Endothelial cell (in vitro differentiated cells): ENCODE measurements at regions not wholly inside any gene's neighbourhood (a gene's known extent, or its start where the extent isn't known, plus 50 kb on each side); places are given as distances from the start of the nearest gene placed in this dataset.
A peak's percentile ranks its signal among the peaks of the same experiment; 100 is the strongest.

Experiments used
- DNase-seq: peaks from one replicate; pipeline ENCODE4 v3.0.0; 2021; ENCODE audit warnings: low spot score
- H3K27ac Mint-ChIP-seq: one replicate; pipeline ENCODE4 v1.8.0; 2021; ENCODE audit warnings: mixed read lengths, inconsistent platforms; ENCODE audit not compliant: unreplicated experiment
- H3K27me3 Mint-ChIP-seq: one replicate; pipeline ENCODE4 v1.8.0; 2021; ENCODE audit warnings: mild to moderate bottlenecking, moderate library complexity, mixed read lengths, inconsistent platforms; ENCODE audit not compliant: unreplicated experiment
- H3K36me3 Mint-ChIP-seq: one replicate; pipeline ENCODE4 v1.8.0; 2021; ENCODE audit warnings: mild to moderate bottlenecking, low read depth, mixed read lengths, inconsistent platforms; ENCODE audit not compliant: unreplicated experiment
- H3K4me1 Mint-ChIP-seq: one replicate; pipeline ENCODE4 v1.8.0; 2021; ENCODE audit warnings: mild to moderate bottlenecking, mixed read lengths, inconsistent platforms; ENCODE audit not compliant: unreplicated experiment
- H3K4me3 Mint-ChIP-seq: one replicate; pipeline ENCODE4 v1.8.0; 2021; ENCODE audit warnings: mild to moderate bottlenecking, mixed read lengths, inconsistent platforms; ENCODE audit not compliant: unreplicated experiment
- H3K9me3 Mint-ChIP-seq: one replicate; pipeline ENCODE4 v1.8.0; 2021; ENCODE audit warnings: mixed read lengths, inconsistent platforms; ENCODE audit not compliant: unreplicated experiment
- CTCF ChIP-seq: fragments of 200-600 bp; sonication (generic); IDR thresholded peaks from one replicate; pipeline ENCODE4 v1.5.0; 2021; ENCODE audit warnings: antibody characterized with exemption; ENCODE audit not compliant: unreplicated experiment

DNA sequence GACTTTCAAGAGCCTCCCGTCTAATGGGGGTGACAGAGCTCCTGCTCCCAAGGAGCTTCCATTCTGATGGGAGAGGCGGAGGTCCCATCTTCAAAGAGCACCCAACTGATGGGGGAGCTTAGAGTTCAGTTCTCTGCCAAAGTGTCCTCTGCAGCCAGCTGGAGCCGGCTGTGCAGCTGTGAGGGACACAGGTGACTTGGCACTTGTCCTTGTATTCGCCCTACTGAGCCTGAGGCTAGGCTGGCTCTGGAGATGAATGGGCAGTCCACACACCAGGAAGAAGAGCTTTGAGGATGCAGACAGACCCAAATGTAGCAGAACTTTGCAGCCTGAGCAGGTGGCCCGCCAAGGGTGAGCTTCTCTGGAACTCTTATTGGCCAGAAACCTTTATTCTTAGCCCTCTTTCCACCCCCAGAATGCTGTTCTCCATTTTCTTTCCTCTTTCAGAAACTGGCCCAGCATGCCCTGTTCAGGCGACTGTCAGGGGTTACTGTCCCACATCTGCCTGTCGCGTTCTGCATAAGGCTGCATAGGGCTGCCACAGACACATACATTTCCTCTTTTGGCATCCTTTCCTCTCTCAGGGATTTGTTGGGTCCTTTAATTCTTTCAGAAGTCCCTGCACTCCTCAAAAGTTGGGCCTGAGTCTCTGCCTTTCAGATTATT is 108.7 kb upstream of the LRFN2 start:
- H3K4me3 Mint-ChIP-seq: no peak overlapping the region
- DNase-seq: no peak
- H3K4me1 Mint-ChIP-seq: peaks cover 27% of the 10 kb centered on the region
- H3K36me3 Mint-ChIP-seq: no peaks in the 10 kb centered on the region
- no peak overlapping the region for H3K27ac Mint-ChIP-seq
- no peak for TF ChIP-seq CTCF
- H3K9me3 Mint-ChIP-seq: no peaks in the 10 kb centered on the region
- H3K27me3 Mint-ChIP-seq: peaks cover 4% of the 10 kb centered on the region

DNA sequence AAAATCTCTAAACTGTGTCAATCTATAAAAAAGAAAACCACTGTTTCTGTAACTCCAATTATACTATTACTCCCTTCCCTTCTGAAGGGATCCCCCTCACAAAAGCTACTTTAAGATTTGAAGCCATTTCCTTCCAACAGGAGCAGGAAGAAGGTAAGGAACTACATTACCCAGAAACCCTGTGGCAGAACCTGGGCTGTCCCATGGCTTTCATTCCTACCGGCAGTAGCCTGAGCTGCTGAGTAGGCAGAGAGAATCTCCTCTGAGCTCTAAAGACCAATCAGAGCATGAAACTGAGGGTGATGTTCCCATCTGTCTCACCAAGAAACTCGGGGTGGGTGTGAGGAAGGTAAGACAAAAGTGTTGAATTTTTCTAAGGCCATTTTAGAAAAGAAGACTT is 108.0 kb upstream of the LRFN2 start:
- H3K4me1 Mint-ChIP-seq: peaks cover 27% of the 10 kb centered on the region
- H3K36me3 Mint-ChIP-seq: no peaks in the 10 kb centered on the region
- H3K27me3 Mint-ChIP-seq: peaks cover 4% of the 10 kb centered on the region

GRCh38 chr6:40693768-40694167 is 106.6 kb upstream of the LRFN2 start:
- no peak for TF ChIP-seq CTCF
- Mint-ChIP-seq H3K4me3 (no peak overlapping the region), H3K27ac (no peak overlapping the region), H3K4me1 (peaks cover 24% of the 10 kb centered on the region), H3K27me3 (no peaks in the 10 kb centered on the region), H3K36me3 (no peaks in the 10 kb centered on the region), H3K9me3 (no peaks in the 10 kb centered on the region)
- no peak for DNase-seq

More for the DNA sequence above, 108.0 kb upstream of the LRFN2 start:
- no peak for TF ChIP-seq CTCF
- Mint-ChIP-seq H3K9me3 (no peaks in the 10 kb centered on the region), H3K27ac (no peak overlapping the region), H3K4me3 (no peak overlapping the region)
- DNase-seq: peak; percentile 21

DNA sequence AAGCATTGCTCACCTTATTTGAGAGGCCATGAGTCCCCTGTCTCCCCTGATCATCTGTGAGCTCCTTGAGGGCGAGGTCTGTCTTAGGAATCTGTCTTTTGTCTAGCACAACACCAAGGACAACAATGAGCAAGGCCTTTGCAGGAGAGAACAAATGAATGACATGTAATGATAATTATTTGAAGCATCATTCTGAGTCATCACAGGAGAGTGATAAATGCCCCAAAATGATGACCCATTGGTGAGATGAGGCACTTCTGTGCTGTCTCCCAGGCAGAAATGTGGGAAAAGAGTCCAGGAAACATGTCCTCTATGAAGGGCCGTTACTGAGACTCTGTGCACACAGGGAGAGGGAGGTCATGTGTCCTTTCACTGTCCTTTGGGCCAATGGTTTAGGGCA is 105.2 kb upstream of the LRFN2 start:
- H3K4me3 Mint-ChIP-seq: no peak overlapping the region
- H3K27ac Mint-ChIP-seq: no peak overlapping the region
- no peak for DNase-seq
- TF ChIP-seq CTCF: no peak
- H3K27me3 Mint-ChIP-seq: no peaks in the 10 kb centered on the region
- H3K9me3 Mint-ChIP-seq: no peaks in the 10 kb centered on the region
- H3K36me3 Mint-ChIP-seq: no peaks in the 10 kb centered on the region
- peaks cover 27% of the 10 kb centered on the region for H3K4me1 Mint-ChIP-seq

- Mint-ChIP-seq H3K4me1 (peaks cover 17% of the 10 kb centered on the region), H3K4me3 (no peak overlapping the region), H3K36me3 (no peaks in the 10 kb centered on the region), H3K9me3 (no peaks in the 10 kb centered on the region), H3K27me3 (no peaks in the 10 kb centered on the region), H3K27ac (no peak overlapping the region)
- TF ChIP-seq CTCF: no peak
- no peak for DNase-seq
Observed at GRCh38 chr6:40689185-40689584, 102.0 kb upstream of the LRFN2 start.
